Lower leg skin (tissue), 4 donors: ENCODE measurements at regions not wholly inside any gene's neighbourhood (a gene's known extent, or its start where the extent isn't known, plus 50 kb on each side); places are given as distances from the start of the nearest gene placed in this dataset.

ENCODE experiments used
- DNase-seq, 2 donors: peaks; one replicate each; pipeline ENCODE4 v3.0.0-alpha.2; 2019; ENCODE audit warnings: low spot score in 2 of 2
- H3K4me3 ChIP-seq: fragments of 200-600 bp; sonication (generic); 2 replicates; pipeline ENCODE4 v1.5.1; 2017; ENCODE audit warnings: mild to moderate bottlenecking, low read depth; ENCODE audit not compliant: poor library complexity, severe bottlenecking
- CTCF ChIP-seq, 3 donors: fragments of 450-650 bp; IDR thresholded peaks; one replicate each; pipeline ENCODE4 v1.5.1; 2016; ENCODE audit warnings: antibody characterized with exemption in 3 of 3, mild to moderate bottlenecking in 3 of 3, moderate library complexity in 2 of 3
- POLR2A ChIP-seq, 2 donors: fragments of 450-650 bp; IDR thresholded peaks; one replicate each; pipeline ENCODE4 v1.6.1; 2016 to 2017; ENCODE audit warnings: antibody characterized with exemption in 2 of 2, mild to moderate bottlenecking in 1 of 2, moderate library complexity in 1 of 2
- WGBS, 2 donors: methylation state at CpG; one replicate each; pipeline ENCODE4 v1.1.5; 2018; 5-methylcytosine and 5-hydroxymethylcytosine counted together
- intact Hi-C: fragments of 100-400 bp; cut with DNase I; formaldehyde crosslinking; loops from one replicate; pipeline ENCODE4 v1.15.0; 2023; ENCODE audit warnings: low total_unique reads

GRCh38 chr21:27580276-27580675 lies 613.4 kb upstream of the ADAMTS5 start:
- intact Hi-C loops: no loop called here
- H3K4me3 ChIP-seq: no peak overlapping the region
- 91% methylated on average over 1 of the region's 1 CpG for WGBS, 2 donors
- no peak for TF ChIP-seq CTCF (IDR thresholded peaks at IDR 0.05)
- TF ChIP-seq POLR2A (IDR thresholded peaks at IDR 0.05): no peak
- no peak for DNase-seq

- TF ChIP-seq CTCF (IDR thresholded peaks at IDR 0.05): no peak
- no peak for TF ChIP-seq POLR2A (IDR thresholded peaks at IDR 0.05)
- intact Hi-C loops: no loop called here
- no peak for DNase-seq
- H3K4me3 ChIP-seq: no peak overlapping the region
- WGBS, 2 donors: 95 to 96% methylated on average over 6 of the region's 6 CpGs
Observed at GRCh38 chr21:27578741-27579265, 611.9 kb upstream of the ADAMTS5 start.

DNA sequence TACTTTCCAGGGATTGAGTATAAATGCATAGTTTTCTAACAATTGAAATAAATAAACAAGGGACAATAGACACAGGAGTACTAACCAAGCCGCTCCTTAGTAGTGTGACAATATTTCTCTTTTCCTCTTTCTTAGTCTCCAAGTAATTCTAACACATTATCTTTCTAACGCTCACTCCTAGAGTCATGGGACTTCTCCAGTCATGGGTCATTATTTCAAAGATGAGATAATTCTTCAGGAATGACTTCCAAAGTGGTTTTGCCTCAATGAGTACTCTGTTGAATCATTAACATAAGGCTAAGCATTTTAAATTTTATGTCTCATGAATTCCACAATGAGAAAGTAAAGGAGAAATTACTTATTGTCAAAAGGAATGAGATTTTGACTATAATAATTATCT lies 605.8 kb upstream of the ADAMTS5 start:
- no peak for DNase-seq
- H3K4me3 ChIP-seq: no peak overlapping the region
- intact Hi-C loops: no loop called here
- TF ChIP-seq CTCF (IDR thresholded peaks at IDR 0.05): no peak
- TF ChIP-seq POLR2A (IDR thresholded peaks at IDR 0.05): no peak
- WGBS, 2 donors: 72 to 76% methylated on average over 2 of the region's 2 CpGs

DNA sequence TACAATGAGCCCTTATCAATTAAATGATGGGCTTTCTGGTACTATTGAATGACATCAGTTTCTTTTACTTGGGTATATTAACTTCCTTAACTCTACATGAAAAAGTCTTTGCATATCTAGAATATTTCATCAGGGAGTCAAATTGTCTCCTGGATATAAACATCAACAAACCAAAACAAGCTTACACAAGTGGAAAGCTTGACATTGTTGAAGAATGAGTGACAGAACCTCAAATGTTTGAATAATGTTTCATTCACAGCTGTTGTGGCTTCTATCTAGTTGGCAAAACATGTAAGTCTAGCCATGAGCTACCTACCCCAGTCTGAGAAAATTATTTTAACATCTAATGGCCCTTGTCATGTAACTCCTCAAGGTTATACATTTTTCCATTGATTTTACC lies 604.8 kb upstream of the ADAMTS5 start:
- intact Hi-C loops: no loop called here
- DNase-seq: no peak
- no peak for TF ChIP-seq CTCF (IDR thresholded peaks at IDR 0.05)
- no peak for TF ChIP-seq POLR2A (IDR thresholded peaks at IDR 0.05)
- no peak overlapping the region for H3K4me3 ChIP-seq

- peak; percentile 66 to 88 for DNase-seq
- intact Hi-C loops: no loop called here
- TF ChIP-seq CTCF (IDR thresholded peaks at IDR 0.05): no peak
- TF ChIP-seq POLR2A (IDR thresholded peaks at IDR 0.05): no peak
- 48 to 60% methylated on average over 2 of the region's 2 CpGs for WGBS, 2 donors
- no peak overlapping the region for H3K4me3 ChIP-seq
Observed at GRCh38 chr21:27570306-27570868, 603.5 kb upstream of the ADAMTS5 start.

GRCh38 chr21:27569831-27570230 lies 602.9 kb upstream of the ADAMTS5 start:
- intact Hi-C loops: no loop called here
- no peak overlapping the region for H3K4me3 ChIP-seq
- no peak for DNase-seq
- 55 to 56% methylated on average over 2 of the region's 2 CpGs for WGBS, 2 donors
- TF ChIP-seq POLR2A (IDR thresholded peaks at IDR 0.05) (no peak), CTCF (IDR thresholded peaks at IDR 0.05) (no peak)
